H1 (cell line): ENCODE measurements at regions not wholly inside any gene's neighbourhood (a gene's known extent, or its start where the extent isn't known, plus 50 kb on each side); places are given as distances from the start of the nearest gene placed in this dataset.

Experiments used
- CTCF ChIA-PET: fragments of 300-600 bp; sonication (Branson Sonifier 250); formaldehyde crosslinking; loops from one replicate; lab custom pipeline; 2021; ENCODE audit not compliant: partially characterized antibody; lab: Charles Lee
- POLR2A ChIA-PET: fragments of 300-600 bp; sonication (Branson Sonifier 250); formaldehyde crosslinking; loops from one replicate; lab custom pipeline; 2021; ENCODE audit warnings: inconsistent platforms; ENCODE audit not compliant: partially characterized antibody; lab: Charles Lee
- DNase-seq, 2 experiments: peaks; one replicate each; pipeline versions ENCODE4 v3.0.0 to v3.0.0-alpha.2; 2010 to 2022; ENCODE audit warnings: low spot score in 2 of 2, low read depth in 1 of 2, mixed read lengths in 1 of 2
- FAIRE-seq: peaks from 2 replicates; lab custom pipeline; 2011; peaks lifted over from hg19 to GRCh38; lab: Jason Lieb, UNC
- H2AFZ ChIP-seq: 2 replicates; pipeline ENCODE4 v1.8.1; 2012; ENCODE audit warnings: low read length, inconsistent platforms
- H2AK5ac ChIP-seq: 2 replicates; pipeline ENCODE4 v1.6.1; 2013; ENCODE audit warnings: low read depth, low read length
- H2BK120ac ChIP-seq: replicated peaks from 2 replicates; pipeline ENCODE3; 2013; ENCODE audit warnings: low read depth, low read length, inconsistent platforms
- H2BK12ac ChIP-seq: 2 replicates; pipeline ENCODE4 v1.6.1; 2013; ENCODE audit warnings: low read depth, low read length
- H2BK15ac ChIP-seq: 2 replicates; pipeline ENCODE4 v1.6.1; 2013; ENCODE audit warnings: low read length
- H2BK20ac ChIP-seq: 2 replicates; pipeline ENCODE4 v1.6.1; 2013; ENCODE audit warnings: low read length
- H2BK5ac ChIP-seq: 2 replicates; pipeline ENCODE4 v1.6.1; 2013; ENCODE audit warnings: low read depth, low read length
- H3K14ac ChIP-seq: 2 replicates; pipeline ENCODE4 v1.6.1; 2013; ENCODE audit warnings: inconsistent platforms; ENCODE audit not compliant: insufficient read length
- H3K18ac ChIP-seq: 2 replicates; pipeline ENCODE4 v1.6.1; 2013; ENCODE audit warnings: low read length; ENCODE audit errors: extremely low read depth
- H3K23ac ChIP-seq: 2 replicates; pipeline ENCODE4 v1.6.1; 2013; ENCODE audit warnings: inconsistent platforms; ENCODE audit not compliant: insufficient read length
- H3K23me2 ChIP-seq: 2 replicates; pipeline ENCODE4 v1.6.1; 2013; ENCODE audit warnings: low read depth, low read length
- H3K27ac ChIP-seq: 2 replicates; pipeline ENCODE4 v1.6.1; 2011; ENCODE audit warnings: low read depth, low read length, inconsistent platforms
- H3K27me3 ChIP-seq, 4 experiments: replicated peaks in 1 of 4; 1 replicate in 1 of 4; 2 replicates in 3 of 4; pipeline versions ENCODE4 v1.6.1 to v1.8.1; 2011 to 2013; ENCODE audit warnings: low read length in 3 of 4, mild to moderate bottlenecking in 3 of 4, inconsistent platforms in 2 of 4, mixed read lengths in 2 of 4, moderate library complexity in 1 of 4; ENCODE audit not compliant: control insufficient read depth in 3 of 4, insufficient read depth in 3 of 4; ENCODE audit errors: extremely low read depth in 1 of 4
- H3K36me3 ChIP-seq, 4 experiments: 2 replicates each; pipeline versions ENCODE4 v1.6.1 to v1.8.1; 2011 to 2013; ENCODE audit warnings: mild to moderate bottlenecking in 4 of 4, low read length in 3 of 4, moderate library complexity in 2 of 4, control low read depth in 1 of 4, inconsistent platforms in 1 of 4; ENCODE audit not compliant: insufficient read depth in 4 of 4, control insufficient read depth in 2 of 4
- H3K4ac ChIP-seq: replicated peaks from 2 replicates; pipeline ENCODE3; 2013; ENCODE audit warnings: low read length, low read depth, mixed read lengths, inconsistent platforms; ENCODE audit not compliant: insufficient read length
- H3K4me1 ChIP-seq, 4 experiments: replicated peaks in 1 of 4; 1 replicate in 1 of 4; 2 replicates in 3 of 4; pipeline versions ENCODE4 v1.6.1 to v1.8.1; 2011 to 2013; ENCODE audit warnings: low read length in 3 of 4, inconsistent platforms in 2 of 4, mixed read lengths in 1 of 4; ENCODE audit not compliant: insufficient read depth in 4 of 4, control insufficient read depth in 3 of 4
- H3K4me2 ChIP-seq, 2 experiments: 2 replicates each; pipeline versions ENCODE4 v1.6.1 to v1.8.1; 2011 to 2013; ENCODE audit warnings: low read depth in 2 of 2, low read length in 2 of 2, control low read depth in 1 of 2, inconsistent platforms in 1 of 2, mild to moderate bottlenecking in 1 of 2; ENCODE audit not compliant: insufficient read depth in 1 of 2
- H3K4me3 ChIP-seq, 4 experiments: fragments of 200-600, 300-600 bp in 1 of 4; sonication (generic), shearing (Covaris generic), sonication (Bioruptor Twin) in 1 of 4; 2 replicates each; pipeline versions ENCODE4 v1.5.1 to v1.8.1; 2011 to 2016; ENCODE audit warnings: low read length in 4 of 4, low read depth in 3 of 4, control low read depth in 2 of 4, inconsistent platforms in 2 of 4, mild to moderate bottlenecking in 2 of 4, mixed read lengths in 1 of 4, moderate library complexity in 1 of 4; ENCODE audit not compliant: insufficient read depth in 2 of 4; ENCODE audit errors: extremely low read depth in 1 of 4
- H3K56ac ChIP-seq: replicated peaks from 2 replicates; pipeline ENCODE3; 2013; ENCODE audit warnings: low read depth, mild to moderate bottlenecking, mixed read lengths, low read length, inconsistent platforms; ENCODE audit not compliant: insufficient read length
- H3K79me1 ChIP-seq: 2 replicates; pipeline ENCODE4 v1.6.1; 2013; ENCODE audit warnings: low read depth, low read length, control low read depth
- H3K79me2 ChIP-seq, 2 experiments: 2 replicates each; pipeline versions ENCODE4 v1.6.1 to v1.8.1; 2012 to 2013; ENCODE audit warnings: low read length in 2 of 2, mild to moderate bottlenecking in 2 of 2, inconsistent platforms in 1 of 2; ENCODE audit not compliant: insufficient read depth in 2 of 2, control insufficient read depth in 1 of 2
- H3K9ac ChIP-seq, 4 experiments: replicated peaks in 1 of 4; 1 replicate in 1 of 4; 2 replicates in 3 of 4; pipeline versions ENCODE4 v1.6.1 to v1.8.1; 2011 to 2013; ENCODE audit warnings: low read depth in 3 of 4, low read length in 3 of 4, control low read depth in 2 of 4, mild to moderate bottlenecking in 2 of 4, moderate library complexity in 2 of 4, inconsistent platforms in 1 of 4; ENCODE audit errors: extremely low read depth in 1 of 4
- H3K9me3 ChIP-seq, 2 experiments: 2 replicates each; pipeline versions ENCODE4 v1.6.1 to v1.8.1; 2012 to 2013; ENCODE audit warnings: mild to moderate bottlenecking in 2 of 2, moderate library complexity in 2 of 2, control low read depth in 1 of 2, inconsistent platforms in 1 of 2, low read depth in 1 of 2, low read length in 1 of 2, mixed read lengths in 1 of 2; ENCODE audit not compliant: insufficient read depth in 2 of 2
- H4K20me1 ChIP-seq, 2 experiments: replicated peaks in 1 of 2; 2 replicates each; pipeline versions ENCODE3 to v1.8.1; 2011 to 2013; ENCODE audit warnings: inconsistent platforms in 2 of 2, low read length in 2 of 2, mild to moderate bottlenecking in 1 of 2; ENCODE audit not compliant: insufficient read depth in 2 of 2, control insufficient read depth in 1 of 2
- H4K5ac ChIP-seq: 2 replicates; pipeline ENCODE4 v1.6.1; 2013; ENCODE audit warnings: low read length, low read depth, mixed read lengths, inconsistent platforms; ENCODE audit not compliant: insufficient read length
- H4K8ac ChIP-seq: 2 replicates; pipeline ENCODE4 v1.8.0; 2013; ENCODE audit warnings: mild to moderate bottlenecking, moderate library complexity, low read length, inconsistent platforms; ENCODE audit not compliant: insufficient read depth; ENCODE audit errors: extremely low read depth
- H4K91ac ChIP-seq: replicated peaks from 2 replicates; pipeline ENCODE3; 2013; ENCODE audit warnings: low read length, mixed read lengths, inconsistent platforms; ENCODE audit not compliant: insufficient read length
- CHD1 ChIP-seq: IDR thresholded peaks from 2 replicates; pipeline ENCODE4 v1.6.1; 2012; ENCODE audit warnings: low read depth, low read length, improper control_type of control experiment
- RFX5 ChIP-seq: IDR thresholded peaks from 2 replicates; pipeline ENCODE4 v1.6.1; 2011; ENCODE audit warnings: low read depth, low read length, improper control_type of control experiment, borderline replicate concordance
- SIRT6 ChIP-seq: IDR thresholded peaks from one replicate; pipeline ENCODE4 v1.7.1; 2012; ENCODE audit warnings: low read length, inconsistent platforms
- WGBS, 2 experiments: shearing (Covaris generic) in 1 of 2; methylation state at CpG; one replicate each; pipeline versions ENCODE4 v1.1.6 to v1.1.7; 2013 to 2015; ENCODE audit warnings: low lambda C conversion rate in 2 of 2, mixed read lengths in 2 of 2, inconsistent platforms in 1 of 2, low coverage in 1 of 2, missing lambda C conversion rate in 1 of 2; ENCODE audit not compliant: insufficient replicate concordance in 2 of 2, insufficient coverage in 1 of 2, insufficient read length in 1 of 2; ENCODE audit errors: extremely low coverage in 1 of 2, missing lambda C conversion rate in 1 of 2; 5-methylcytosine and 5-hydroxymethylcytosine counted together

DNA sequence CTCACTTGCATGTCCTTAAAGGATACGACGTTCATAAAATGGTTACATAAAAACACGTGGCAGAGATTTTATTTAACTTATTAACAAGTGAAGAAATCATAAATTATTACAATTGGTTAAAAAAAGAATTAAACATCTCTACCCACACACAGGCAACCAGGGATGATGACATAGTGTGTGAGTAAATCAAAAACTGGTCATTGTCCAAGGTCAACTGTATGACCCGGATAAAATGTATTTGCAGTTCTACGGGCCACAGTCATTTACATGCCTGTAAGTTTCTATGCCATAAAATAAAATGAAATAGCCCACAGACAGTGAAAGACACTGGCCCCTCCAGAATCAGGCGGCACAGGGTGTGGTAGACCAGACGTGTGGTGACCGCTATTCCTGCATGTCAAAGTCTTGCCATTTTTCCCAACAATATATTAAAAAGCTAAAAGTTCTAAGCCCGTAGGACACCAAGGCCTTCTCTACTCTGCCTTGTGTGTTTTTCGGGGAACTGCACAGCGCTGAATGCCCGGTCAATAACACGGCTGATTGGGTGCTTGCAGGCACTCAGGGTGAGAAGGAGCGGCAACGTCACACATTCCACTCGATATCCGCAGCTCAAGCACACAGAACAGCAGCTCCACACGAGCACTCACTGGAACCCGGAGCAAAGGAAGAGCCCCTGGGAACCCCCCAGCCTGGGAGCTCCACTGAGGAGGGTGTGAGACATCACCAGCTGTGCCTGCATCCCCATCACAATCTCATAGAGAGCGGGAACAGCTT is 143.3 kb upstream of the PPP2R2D start:
- no peak overlapping the region for H2AFZ ChIP-seq
- H3K56ac ChIP-seq = no peak overlapping the region
- H2BK15ac ChIP-seq = no peak overlapping the region
- H4K91ac ChIP-seq = peak overlapping the region; percentile 70
- no peaks in the 10 kb centered on the region for H3K27me3 ChIP-seq
- no peaks in the 10 kb centered on the region for H3K9me3 ChIP-seq
- H4K8ac ChIP-seq = peak overlapping the region; percentile 26; the same call in 1 of the 2 replicates
- H3K18ac ChIP-seq = no peak overlapping the region
- 0 out of 2 replicates have a peak overlapping the region, but pooled peaks have one; percentile 86 for H2BK5ac ChIP-seq
- peak overlapping the region; percentile 100 for H2BK12ac ChIP-seq
- no peak overlapping the region for H2BK20ac ChIP-seq
- H3K27ac ChIP-seq = no peak overlapping the region
- no peak overlapping the region for H3K4ac ChIP-seq
- no peak overlapping the region for H3K4me2 ChIP-seq
- H3K4me3 ChIP-seq = no peak overlapping the region
- CTCF ChIA-PET = interaction anchor here (0.7 to 0.9 kb wide), 2 partner anchors 9 to 74 kb away, joined by 3 read pairs; no protein-coding TSS in a partner anchor
- TF ChIP-seq RFX5 (no peak), CHD1 (no peak), SIRT6 (no peak)
- 96% methylated on average over 19 of the region's 20 CpGs; no CpG with 5 or more reads in 1 of the 2 experiments for WGBS, 2 experiments
- no peaks in the 10 kb centered on the region for H3K79me1 ChIP-seq
- POLR2A ChIA-PET = no interaction called here
- no peaks in the 10 kb centered on the region; a peak in 1 of 8 replicates for H3K36me3 ChIP-seq
- peaks cover 6% of the 10 kb centered on the region for H3K23me2 ChIP-seq
- no peaks in the 10 kb centered on the region for H3K79me2 ChIP-seq
- H3K14ac ChIP-seq = no peak overlapping the region
- H2AK5ac ChIP-seq = peak overlapping the region; percentile 97; the same call in 1 of the 2 replicates
- peaks cover 0 to 4% of the 10 kb centered on the region in 2 experiments for H4K20me1 ChIP-seq
- FAIRE-seq (no peak), DNase-seq (no peak)
- no peak overlapping the region for H3K9ac ChIP-seq
- H2BK120ac ChIP-seq = no peak overlapping the region
- H4K5ac ChIP-seq = no peak overlapping the region
- peaks cover 5 to 29% (median 17%) of the 10 kb centered on the region in 4 experiments for H3K4me1 ChIP-seq
- no peak overlapping the region for H3K23ac ChIP-seq
